ENCODE measurements at regions not wholly inside any gene's neighbourhood (a gene's known extent, or its start where the extent isn't known, plus 50 kb on each side); places are given as distances from the start of the nearest gene placed in this dataset.

DNA sequence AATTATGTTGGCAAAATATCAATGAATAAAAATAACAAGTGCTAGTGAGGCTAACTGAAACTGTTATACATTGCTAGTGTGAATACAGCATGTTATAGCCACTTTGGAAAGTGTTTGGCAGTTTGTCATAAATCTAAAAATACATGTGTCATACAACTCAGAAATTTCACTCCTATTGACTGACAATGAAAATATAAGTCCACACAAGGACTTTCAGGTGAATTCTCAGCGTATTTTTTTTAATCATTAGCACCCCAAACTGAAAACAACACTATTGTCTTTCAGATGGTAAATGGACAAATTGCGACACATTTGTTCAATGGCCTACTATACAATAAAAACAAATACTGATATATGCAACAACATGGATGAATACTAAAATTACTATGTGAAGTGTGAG lies 884.8 kb downstream of the TRIB2 start:
- TF ChIP-seq, protein P1, sequence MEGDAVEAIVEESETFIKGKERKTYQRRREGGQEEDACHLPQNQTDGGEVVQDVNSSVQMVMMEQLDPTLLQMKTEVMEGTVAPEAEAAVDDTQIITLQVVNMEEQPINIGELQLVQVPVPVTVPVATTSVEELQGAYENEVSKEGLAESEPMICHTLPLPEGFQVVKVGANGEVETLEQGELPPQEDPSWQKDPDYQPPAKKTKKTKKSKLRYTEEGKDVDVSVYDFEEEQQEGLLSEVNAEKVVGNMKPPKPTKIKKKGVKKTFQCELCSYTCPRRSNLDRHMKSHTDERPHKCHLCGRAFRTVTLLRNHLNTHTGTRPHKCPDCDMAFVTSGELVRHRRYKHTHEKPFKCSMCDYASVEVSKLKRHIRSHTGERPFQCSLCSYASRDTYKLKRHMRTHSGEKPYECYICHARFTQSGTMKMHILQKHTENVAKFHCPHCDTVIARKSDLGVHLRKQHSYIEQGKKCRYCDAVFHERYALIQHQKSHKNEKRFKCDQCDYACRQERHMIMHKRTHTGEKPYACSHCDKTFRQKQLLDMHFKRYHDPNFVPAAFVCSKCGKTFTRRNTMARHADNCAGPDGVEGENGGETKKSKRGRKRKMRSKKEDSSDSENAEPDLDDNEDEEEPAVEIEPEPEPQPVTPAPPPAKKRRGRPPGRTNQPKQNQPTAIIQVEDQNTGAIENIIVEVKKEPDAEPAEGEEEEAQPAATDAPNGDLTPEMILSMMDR (IDR thresholded peaks at IDR 0.05) = no peak
- no peak for TF ChIP-seq EZH2 (IDR thresholded peaks at IDR 0.05; ENCODE audit: borderline replicate concordance, insufficient read depth, low read depth, low read length, poor library complexity, severe bottlenecking)

Data from B cell (primary cell).